ENCODE measurements at regions not wholly inside any gene's neighbourhood (a gene's known extent, or its start where the extent isn't known, plus 50 kb on each side); places are given as distances from the start of the nearest gene placed in this dataset.

- no peak for DNase-seq
Observed at GRCh38 chr13:36493046-36493445, 60.8 kb downstream of the CCNA1 start.

GRCh38 chr13:36495431-36495830, 63.1 kb downstream of the CCNA1 start:
- DNase-seq, result no peak

GRCh38 chr13:36509369-36509768, 77.1 kb downstream of the CCNA1 start:
- DNase-seq, result no peak

GRCh38 chr13:36512771-36513170, 80.5 kb downstream of the CCNA1 start:
- DNase-seq, result no peak

- DNase-seq, result no peak
Observed at GRCh38 chr13:36513266-36513665, 81.0 kb downstream of the CCNA1 start.

- DNase-seq, result no peak
Observed at GRCh38 chr13:36515466-36515865, 83.2 kb downstream of the CCNA1 start.

- no peak for DNase-seq
Observed at GRCh38 chr13:36516225-36516624, 83.9 kb downstream of the CCNA1 start.

GRCh38 chr13:36518707-36519106, 86.4 kb downstream of the CCNA1 start:
- no peak for DNase-seq

- DNase-seq, result no peak
Observed at GRCh38 chr13:36519432-36519831, 87.1 kb downstream of the CCNA1 start.

- DNase-seq, result no peak
Observed at GRCh38 chr13:36520111-36520510, 87.8 kb downstream of the CCNA1 start.

GRCh38 chr13:36526897-36527296, 94.6 kb downstream of the CCNA1 start:
- DNase-seq, result no peak

GRCh38 chr13:36528105-36528504, 95.8 kb downstream of the CCNA1 start:
- no peak for DNase-seq

GRCh38 chr13:36530050-36530789, 97.9 kb downstream of the CCNA1 start:
- no peak for DNase-seq

GRCh38 chr13:36530861-36531590, 98.7 kb downstream of the CCNA1 start:
- no peak for DNase-seq

- no peak for DNase-seq
Observed at GRCh38 chr13:36531746-36532486, 99.6 kb downstream of the CCNA1 start.

GRCh38 chr13:36533806-36534205, 101.5 kb downstream of the CCNA1 start:
- no peak for DNase-seq

GRCh38 chr13:36536546-36536945, 104.3 kb downstream of the CCNA1 start:
- DNase-seq, result no peak

GRCh38 chr13:36543671-36544070, 111.4 kb downstream of the CCNA1 start:
- peak; percentile 1 for DNase-seq

GRCh38 chr13:36548129-36548528, 115.8 kb downstream of the CCNA1 start:
- no peak for DNase-seq

GRCh38 chr13:36549126-36549702, 116.9 kb downstream of the CCNA1 start:
- no peak for DNase-seq

GRCh38 chr13:36549755-36550154, 117.5 kb downstream of the CCNA1 start:
- no peak for DNase-seq

- no peak for DNase-seq
Observed at GRCh38 chr13:36550177-36550576, 117.9 kb downstream of the CCNA1 start.

- no peak for DNase-seq
Observed at GRCh38 chr13:36551445-36551844, 119.2 kb downstream of the CCNA1 start.
